Vagina (tissue), 2 donors: ENCODE measurements at regions not wholly inside any gene's neighbourhood (a gene's known extent, or its start where the extent isn't known, plus 50 kb on each side); places are given as distances from the start of the nearest gene placed in this dataset.

Experiments used
- POLR2A ChIP-seq, 2 donors: fragments of 450-650 bp; IDR thresholded peaks; one replicate each; pipeline ENCODE4 v1.6.1; 2017; ENCODE audit warnings: antibody characterized with exemption in 2 of 2, mild to moderate bottlenecking in 2 of 2, moderate library complexity in 2 of 2
- POLR2AphosphoS5 ChIP-seq, 2 donors: sonication (generic); formaldehyde crosslinking; IDR thresholded peaks; one replicate each; pipeline ENCODE4 v1.9.0; 2017; ENCODE audit warnings: antibody characterized with exemption in 2 of 2, mild to moderate bottlenecking in 2 of 2, low read depth in 1 of 2; ENCODE audit not compliant: insufficient read depth in 1 of 2
- TF ChIP-seq, protein P1 (sequence below), 3 experiments: fragments of 450-650 bp in 2 of 3; fragments of 200-600 bp in 1 of 3; sonication (generic) in 1 of 3; IDR thresholded peaks; one replicate each; pipeline ENCODE4 v1.5.1; 2017 to 2019; ENCODE audit warnings: antibody characterized with exemption in 3 of 3, mild to moderate bottlenecking in 2 of 3, moderate library complexity in 2 of 3

DNA sequence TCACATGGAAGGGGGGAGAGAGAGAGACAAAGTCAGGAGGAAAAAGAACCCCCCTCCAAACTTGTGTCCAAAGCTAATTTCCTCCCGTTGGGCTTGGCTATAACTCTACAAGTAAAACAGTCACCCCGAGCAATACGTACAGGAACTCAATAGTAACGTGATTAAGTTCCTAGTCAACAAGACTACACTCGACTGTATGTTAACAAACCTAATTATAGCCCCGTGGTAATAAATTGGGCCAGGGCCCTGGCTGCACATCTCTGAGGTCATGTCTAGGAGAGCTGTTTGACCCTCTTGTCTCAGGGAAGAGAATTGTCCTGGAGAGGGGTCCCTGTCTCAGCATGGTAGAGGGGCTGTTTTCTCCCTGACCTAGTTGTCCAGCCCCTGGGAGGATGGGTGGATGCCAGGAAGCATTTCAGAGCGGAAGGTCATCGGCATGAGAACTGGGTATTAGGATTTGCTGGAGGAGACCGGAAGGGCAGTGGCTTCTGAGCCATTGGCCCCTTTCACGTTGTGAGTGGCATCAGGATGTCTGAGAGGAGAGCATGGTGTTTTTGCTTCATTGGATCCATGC lies 60.2 kb upstream of the COMTD1 start:
- TF ChIP-seq POLR2AphosphoS5 (IDR thresholded peaks at IDR 0.05; ENCODE audit: insufficient read depth in 1 of 2, low read depth in 1 of 2) (no peak), POLR2A (IDR thresholded peaks at IDR 0.05) (no peak)
- TF ChIP-seq, protein P1, sequence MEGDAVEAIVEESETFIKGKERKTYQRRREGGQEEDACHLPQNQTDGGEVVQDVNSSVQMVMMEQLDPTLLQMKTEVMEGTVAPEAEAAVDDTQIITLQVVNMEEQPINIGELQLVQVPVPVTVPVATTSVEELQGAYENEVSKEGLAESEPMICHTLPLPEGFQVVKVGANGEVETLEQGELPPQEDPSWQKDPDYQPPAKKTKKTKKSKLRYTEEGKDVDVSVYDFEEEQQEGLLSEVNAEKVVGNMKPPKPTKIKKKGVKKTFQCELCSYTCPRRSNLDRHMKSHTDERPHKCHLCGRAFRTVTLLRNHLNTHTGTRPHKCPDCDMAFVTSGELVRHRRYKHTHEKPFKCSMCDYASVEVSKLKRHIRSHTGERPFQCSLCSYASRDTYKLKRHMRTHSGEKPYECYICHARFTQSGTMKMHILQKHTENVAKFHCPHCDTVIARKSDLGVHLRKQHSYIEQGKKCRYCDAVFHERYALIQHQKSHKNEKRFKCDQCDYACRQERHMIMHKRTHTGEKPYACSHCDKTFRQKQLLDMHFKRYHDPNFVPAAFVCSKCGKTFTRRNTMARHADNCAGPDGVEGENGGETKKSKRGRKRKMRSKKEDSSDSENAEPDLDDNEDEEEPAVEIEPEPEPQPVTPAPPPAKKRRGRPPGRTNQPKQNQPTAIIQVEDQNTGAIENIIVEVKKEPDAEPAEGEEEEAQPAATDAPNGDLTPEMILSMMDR (IDR thresholded peaks at IDR 0.05), result no peak
